Stimulated activated CD4-positive, alpha-beta T cell treated with anti-CD3 and anti-CD28 coated beads, Interleukin-15, amount 100 ng/mL, for 24 hours (primary cell): ENCODE measurements at regions not wholly inside any gene's neighbourhood (a gene's known extent, or its start where the extent isn't known, plus 50 kb on each side); places are given as distances from the start of the nearest gene placed in this dataset.
"Not testable (repeated sequence)": the region's sequence is repeated elsewhere in the genome, so short reads cannot be mapped to it uniquely, and the experiment has no call there.

ENCODE experiments used
- DNase-seq: peaks from one replicate; pipeline ENCODE4 v3.0.0-alpha.2; 2020

DNA sequence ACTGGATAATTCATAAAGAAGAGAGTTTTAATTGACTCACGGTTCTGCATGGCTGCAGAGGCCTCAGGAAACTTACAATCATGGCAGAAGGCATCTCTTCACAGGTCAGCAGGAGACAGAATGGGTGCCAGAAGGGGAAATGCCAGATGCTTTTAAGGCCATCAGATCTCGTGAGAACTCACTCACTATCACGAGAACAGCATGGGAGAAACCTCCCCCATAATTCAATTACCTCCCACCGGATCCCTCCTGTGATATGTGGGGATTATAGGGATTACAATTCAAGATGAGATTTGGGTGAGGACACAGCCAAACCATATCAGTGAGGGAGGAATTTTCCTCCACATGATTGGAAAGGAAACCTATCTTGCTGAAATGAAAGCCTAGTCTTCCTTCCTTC, 108.1 kb upstream of the TMEM132E start:
- DNase-seq: not testable (repeated sequence)

DNA sequence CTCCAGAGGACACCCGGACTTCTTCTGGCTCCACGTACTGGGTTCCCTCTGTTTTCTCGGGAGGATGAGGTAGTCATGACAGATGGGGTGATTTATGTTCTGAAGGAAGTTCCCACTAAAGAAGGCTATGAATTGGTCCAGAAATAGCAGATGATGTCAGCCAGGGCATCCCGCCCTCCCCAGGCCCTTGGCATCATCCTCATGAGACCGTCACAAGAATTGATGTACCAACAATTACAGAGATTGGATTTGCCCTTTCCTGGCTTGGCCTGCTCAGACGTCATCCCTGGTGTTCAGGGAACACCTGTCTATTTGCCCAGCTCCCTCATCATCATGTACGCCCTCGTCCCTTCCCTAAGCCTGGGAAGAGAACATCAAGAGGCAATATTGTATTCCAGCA, 102.8 kb upstream of the CCL1 start:
- DNase-seq: no peak

DNA sequence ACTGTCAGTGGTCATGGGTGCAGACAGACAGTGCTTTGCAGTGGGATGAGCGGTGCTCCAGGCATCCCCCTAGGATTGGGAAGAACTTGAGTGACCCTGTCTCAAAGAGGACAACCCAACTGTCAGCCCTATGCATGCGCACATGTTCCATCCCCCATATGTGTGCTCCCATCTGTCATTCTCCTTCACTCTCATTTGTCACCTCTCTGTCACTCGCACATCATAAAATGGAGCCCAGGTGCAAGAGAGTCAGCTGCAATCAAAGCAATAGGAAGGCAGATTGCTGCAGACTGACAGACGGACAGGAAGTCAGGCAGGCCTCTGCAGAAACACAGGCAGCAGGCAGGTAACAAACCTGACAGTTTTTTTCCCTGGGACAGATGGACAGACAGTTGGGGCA, 101.8 kb upstream of the CCL1 start:
- no peak for DNase-seq

DNA sequence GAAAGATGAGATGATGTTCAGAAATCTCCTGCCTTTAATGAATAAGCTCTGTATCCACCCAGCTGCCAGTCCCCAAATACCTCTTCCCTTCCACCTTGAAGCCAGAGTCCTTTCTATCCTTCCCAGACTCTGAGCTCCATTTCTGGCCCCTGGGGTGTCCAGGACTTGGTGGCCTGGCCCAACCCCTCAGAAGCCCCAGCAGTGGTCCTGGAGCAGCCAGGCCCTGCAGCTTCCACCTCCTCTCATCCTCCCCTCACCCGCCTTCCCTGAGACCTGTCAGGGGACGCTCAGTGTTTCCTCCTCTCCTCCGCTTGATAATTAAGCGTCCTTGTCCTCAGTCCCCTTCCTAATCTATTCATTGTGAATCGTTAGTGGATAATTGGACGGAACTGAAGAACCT, 95.2 kb upstream of the CCL1 start:
- no peak for DNase-seq

DNA sequence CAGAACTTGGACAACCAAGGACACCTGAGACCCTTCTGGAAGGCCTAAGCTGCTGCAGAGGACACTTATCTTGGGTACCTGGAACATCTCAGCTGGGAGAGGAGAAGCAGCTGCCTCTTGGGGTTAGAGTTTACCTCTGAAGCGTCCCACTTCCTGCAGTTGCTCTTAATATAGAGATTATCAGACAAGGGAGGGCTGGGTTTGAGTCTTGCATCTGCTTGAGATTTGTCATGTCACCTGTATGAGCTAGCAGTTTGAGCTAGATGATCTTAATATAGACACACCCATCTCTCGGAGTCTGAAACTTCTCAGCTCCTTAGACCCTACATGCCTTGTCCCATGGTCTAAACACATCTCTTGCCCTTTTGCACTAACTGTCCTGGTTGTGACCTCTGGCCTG, 93.1 kb upstream of the CCL1 start:
- no peak for DNase-seq

DNA sequence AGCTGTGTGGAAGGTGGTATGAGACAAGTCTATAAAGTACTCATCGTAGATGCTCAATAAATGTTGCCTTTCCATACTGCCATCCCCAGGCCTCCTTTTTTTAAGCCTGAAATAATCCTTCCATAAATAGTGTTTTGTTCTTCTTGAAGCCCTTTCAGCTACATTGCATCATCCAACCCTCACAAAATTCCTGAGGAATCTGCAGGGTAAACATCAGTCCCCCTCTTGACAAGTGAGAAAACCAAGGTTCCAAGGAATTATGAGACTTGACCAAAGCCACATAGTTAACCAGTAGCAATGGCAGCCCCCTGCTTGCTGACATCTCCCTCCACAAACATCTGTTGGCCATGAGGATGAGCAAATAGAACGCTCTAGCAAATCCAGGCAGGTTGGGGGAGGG, 89.7 kb upstream of the CCL1 start:
- no peak for DNase-seq

DNA sequence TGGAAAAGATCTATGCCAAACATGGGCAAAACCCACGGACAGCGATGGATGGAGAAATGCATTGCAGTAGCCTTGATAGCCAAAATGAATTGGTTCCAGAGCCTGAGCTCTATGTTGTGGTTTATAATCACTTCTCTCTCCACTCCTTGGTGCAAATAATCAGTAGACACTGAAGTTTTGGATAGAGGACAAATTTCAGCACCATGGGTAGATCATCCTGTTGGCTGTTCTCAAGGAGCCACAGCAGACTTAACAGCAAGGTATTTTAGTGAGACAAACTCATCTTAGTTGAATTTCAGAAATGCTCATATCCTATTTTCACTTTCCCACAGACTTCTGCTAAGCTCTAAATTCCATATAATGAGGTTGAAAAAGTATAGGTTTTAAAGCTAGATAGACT, 88.3 kb upstream of the CCL1 start:
- DNase-seq: no peak

DNA sequence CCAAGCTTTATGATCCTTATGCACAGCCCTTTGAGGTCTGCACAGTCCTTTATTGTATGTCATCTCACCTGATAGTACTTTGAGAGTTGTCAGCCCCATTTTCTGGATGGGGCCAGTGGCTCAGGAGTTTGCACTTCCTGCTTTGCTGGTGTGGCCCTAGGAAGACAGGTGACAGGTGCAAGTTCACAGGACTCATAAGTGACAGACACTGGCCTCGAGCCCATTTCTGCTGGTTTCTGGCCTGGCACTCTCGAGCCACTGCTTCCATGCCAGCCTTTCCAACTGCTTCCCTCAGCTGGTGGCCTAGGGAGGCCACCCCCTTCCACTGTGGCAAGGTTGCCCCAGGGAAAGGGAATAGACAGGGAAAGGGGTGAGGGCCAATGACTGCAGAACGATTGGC, 84.4 kb upstream of the CCL1 start:
- no peak for DNase-seq

DNA sequence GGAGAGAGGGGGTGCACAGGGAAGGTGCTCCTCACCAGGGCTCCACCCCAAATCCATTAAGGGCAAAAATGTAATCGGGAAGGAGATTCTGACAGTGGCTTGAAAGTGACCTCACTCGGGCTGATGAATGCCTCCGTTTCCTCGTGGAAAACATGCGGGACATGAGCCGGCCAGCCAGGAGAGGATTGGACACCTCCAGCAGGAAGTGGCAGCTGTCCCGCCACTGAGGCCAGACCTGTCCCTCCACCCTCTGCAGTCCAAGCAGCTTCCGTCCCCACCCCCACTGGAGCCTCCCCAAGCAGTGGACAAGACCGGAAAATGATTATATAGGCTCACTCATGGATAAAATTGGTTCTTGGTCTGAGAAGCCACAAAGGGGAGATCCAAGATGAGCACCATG, 82.1 kb upstream of the CCL1 start:
- DNase-seq: no peak

DNA sequence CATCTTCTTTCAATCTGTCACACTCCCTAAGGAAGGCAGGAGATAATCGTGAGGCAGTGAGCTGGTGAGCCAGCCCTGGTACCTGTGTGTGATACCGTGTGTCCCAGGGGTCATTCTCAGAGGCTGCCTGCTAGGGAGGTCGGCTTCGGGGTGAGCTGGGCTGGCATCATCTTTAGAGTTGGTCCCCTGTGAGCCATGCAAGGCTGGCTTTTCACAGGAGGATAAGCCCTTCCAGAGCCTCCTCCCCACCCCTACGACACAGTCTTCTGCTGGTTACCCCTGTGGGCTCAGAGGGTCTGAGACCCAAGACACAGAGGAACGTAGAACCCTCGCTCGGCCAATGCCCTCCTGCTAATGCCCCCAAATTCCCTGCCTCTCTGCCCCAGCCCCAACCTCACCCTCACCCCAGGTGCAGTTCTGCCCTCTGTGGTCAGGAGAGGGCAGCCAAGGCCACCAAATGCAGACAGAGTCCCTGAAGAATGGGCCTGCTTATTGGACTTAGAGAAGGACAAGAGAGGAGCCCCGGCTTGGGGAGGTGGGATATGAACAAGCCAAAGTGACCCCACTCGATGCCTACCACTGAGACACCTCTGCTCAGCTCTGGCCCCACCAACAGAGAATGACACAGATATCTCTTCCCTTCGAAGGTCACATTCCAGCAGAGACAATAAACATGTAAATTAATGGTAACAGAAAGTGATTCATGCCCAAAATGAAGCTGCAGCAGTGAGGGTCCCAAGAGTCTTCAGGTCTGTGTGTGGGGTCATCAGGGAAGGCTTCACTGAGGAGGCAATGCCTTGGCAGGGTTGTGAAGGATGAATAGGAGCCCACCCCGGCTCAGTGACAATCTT, 80.8 kb upstream of the CCL1 start:
- DNase-seq: peak; percentile 14

DNA sequence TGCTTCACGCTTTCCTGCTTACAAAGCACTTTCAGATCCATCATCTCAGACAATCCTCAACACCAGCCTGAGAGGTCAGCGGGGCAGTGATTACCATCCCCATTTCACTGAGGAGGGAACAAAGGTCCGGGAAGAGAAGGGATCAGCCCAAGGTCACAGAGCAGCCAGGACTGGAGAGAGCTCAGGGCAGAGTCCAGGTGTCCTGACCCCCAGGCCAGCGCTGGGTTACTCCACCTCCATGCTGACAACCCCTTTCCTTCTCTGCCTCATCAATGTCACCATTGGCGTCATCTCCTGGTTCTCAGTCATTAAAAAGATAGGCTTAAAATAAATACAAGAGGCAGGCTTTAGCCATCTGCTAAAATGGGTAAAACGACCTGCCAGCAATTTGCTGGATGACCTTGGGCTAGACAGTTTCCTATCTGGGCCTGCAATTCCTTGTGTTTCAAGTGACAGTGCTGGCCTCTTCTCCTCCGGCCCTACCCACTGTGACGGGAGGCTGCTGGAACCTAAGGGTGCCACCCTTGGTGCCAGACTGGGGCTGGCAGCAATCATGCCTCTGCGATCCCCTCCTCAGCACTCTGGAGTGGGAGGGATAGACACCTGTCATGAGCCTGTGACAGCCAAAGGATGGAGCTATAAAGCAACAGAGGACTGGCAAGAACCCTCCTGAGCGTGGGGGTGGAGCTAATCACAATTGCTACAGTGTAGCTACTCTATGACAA, 79.5 kb upstream of the CCL1 start:
- no peak for DNase-seq

DNA sequence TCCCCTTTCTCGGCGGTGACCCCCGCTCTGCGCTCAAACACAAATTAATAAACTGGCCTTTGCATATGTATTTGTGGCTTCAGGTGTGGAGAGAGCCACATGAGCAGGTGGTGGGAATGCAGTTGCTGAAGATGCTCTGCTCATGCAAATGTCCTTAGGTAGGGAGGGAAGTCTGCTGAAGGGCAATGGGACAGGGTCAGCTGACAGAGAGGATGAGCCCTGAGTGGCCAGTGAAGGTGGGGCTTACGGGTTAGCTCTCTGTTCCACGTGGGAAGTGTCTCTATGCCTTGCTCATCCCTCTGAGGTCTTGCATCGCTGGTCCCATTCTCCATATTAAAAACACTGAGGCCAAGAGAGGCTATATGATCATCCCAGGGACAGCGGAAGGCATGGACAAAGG, 74.2 kb upstream of the CCL1 start:
- no peak for DNase-seq

DNA sequence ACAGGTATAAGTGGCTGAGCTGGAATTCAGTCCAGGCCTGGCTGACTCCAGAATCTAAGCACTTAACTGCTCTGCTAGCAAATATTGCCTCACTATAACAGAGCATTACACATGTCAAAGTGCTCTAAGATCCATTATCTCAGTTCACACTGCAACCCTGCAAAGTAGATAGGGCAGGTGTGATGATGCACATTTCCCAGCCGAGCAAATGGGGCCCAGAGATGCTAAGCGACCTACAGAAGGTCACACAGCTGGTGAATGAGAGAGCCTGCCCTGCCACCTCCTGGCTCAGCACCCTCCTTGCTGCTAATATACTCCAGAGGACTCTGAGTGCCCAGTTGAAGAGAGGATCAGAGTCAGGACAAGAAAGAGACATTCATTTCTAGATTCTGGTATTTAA, 73.6 kb upstream of the CCL1 start:
- DNase-seq: no peak

DNA sequence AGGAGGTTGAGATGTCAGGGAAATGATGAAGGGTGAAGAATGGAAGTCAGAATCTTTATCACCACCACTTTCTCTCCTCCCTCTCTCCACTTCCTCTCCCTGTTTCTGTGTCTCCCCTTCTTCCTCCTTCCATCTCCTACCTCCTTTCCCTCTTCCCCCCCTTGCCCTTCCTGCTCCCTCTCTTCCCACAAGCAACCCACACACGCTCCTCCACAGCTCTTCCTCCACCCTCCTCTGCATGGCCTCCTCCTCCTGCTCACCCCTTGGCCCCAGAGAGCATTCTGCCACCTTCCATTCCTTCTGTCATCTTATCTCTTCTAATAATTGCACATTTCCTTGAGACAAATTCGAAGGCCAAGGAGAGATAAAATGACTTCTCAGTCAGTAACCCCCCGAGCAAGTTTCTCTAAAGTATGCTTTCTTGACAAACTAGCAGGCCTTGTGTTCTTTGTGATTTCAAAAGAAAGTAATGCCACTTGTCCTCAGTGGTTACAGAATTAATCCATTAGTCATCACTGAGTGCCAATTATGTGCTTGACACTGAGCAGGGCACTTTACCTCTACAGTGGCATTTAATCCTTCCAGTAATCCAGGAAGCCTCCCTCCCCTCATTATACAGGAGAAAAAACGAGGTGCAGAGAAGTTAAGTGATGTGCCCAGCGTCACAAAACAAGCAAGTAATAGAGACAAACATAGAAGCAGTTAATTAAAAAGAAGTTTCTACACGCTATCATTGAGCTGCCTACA, 72.3 kb upstream of the CCL1 start:
- DNase-seq: no peak

DNA sequence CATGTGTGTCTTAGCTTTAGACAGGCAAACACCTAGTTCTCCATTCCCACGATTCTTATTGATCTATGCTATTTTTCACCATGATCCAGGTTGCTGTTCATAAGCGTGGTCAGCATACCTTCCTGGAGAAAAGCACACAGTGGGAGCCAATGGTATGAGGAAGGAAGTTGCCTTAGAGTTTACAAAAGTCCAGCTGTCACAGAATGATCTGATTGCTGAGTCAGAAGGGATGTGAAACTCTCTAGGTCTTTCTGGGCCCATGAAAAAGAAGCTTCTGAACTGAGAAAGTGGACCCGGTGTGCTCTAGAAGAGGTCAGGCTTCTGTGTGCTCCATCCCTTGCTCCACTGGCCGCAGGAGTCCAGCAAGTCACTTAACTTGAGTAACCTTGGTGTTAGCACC, 71.0 kb upstream of the CCL1 start:
- DNase-seq: no peak

DNA sequence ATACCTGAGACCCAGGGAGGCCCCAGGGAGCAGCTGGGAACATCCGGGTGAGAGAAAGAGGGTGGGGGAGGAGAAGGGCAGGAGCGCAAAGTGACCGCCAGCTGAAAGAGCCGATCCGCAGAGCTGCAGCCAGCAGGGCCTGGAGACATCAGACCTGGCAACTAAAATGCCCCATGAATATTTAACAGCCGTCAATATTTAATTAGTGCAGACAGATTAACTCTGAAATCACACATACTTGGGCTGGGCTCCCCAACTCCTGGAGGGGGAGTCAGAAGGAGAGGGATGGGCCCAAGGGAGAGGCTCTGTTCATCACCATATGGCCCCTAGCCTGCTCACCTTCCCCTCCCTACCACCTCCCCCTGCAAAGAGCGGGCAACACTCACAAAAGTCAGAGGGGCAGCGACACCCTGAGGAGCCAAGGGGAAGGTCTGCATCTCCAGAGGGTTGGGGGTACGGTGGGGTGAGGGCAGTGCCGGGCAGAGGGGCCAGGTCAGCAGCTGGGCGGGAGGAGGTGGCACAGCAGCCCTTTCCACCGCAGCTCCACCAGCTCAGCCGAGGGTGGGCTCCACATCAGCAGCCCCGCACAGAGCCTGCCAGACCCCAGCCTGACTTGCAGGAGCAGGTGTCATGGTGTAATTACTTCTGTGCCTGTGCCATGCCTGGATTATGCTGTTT, 61.9 kb upstream of the CCL1 start:
- no peak for DNase-seq

DNA sequence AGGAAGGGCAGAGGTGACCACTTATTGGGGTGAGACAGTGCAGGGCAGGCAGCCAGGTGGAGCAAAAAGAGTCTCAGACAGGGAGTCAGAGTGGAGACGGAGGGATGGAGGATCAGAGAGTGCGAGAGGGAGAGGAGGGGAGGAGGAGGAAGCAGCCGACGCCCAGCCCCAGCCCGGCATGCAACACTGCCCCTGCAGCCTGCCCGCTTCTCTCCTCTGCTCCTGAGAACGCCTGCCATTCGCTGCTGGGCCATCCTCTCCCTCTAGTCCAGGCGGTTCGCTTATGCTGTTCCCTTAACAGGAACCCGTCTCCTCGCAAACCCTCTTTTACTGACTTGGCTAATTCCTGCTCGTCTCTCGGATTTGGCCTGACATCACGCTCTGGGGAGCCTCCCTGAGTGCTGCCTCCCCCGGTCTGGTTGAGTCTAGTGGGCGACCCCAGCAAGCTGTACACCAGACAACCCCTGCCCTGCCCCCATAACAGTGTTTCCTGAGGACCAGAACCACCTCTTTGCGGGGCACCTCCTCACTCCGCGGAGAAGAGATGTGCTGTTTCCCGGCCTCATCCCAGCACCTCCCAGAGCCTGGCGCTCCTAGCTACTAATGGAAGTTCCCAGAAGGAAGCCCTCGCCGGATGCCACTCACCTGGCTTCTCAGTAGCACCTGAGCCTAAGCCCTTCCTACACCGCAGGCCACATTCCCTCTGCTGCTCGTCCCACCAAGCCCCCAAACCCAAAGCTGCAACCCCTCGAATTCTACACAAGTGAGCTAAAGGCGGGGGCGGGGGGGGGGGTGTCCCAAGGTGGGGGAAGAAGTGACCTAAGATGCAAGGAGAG, 61.2 kb upstream of the CCL1 start:
- no peak for DNase-seq

DNA sequence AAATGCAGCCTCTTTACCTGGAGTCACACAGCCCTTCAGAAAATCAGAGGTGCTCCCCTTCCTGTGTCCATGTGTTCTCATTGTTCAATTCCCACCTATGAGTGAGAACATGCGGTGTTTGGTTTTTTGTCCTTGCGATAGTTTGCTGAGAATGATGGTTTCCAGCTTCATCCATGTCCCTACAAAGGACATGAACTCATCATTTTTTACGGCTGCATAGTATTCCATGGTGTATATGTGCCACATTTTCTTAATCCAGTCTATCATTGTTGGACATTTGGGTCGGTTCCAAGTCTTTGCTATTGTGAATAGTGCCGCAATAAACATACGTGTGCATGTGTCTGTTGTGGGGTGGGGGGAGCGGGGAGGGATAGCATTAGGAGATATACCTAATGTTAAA, 60.3 kb upstream of the CCL1 start:
- DNase-seq: not testable (repeated sequence)

DNA sequence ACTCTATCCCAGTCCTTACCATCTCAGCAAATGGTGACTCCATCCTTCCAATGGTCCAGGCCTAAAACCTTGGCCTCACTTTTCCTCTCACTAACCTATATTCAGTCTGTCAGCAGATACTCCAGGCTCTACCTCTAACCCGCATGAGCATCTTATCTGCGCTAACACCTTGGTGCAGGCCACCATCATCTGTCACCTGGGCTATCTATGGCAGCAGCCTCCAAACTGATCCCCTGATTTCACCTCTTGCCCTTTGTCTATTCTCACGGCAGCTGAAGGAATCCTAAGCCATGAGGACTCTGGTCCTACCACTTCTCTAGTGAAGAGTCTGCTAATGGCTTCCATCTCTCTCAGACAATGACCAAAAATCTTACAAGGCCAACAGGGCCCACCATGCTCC, 57.9 kb upstream of the CCL1 start:
- DNase-seq: no peak

DNA sequence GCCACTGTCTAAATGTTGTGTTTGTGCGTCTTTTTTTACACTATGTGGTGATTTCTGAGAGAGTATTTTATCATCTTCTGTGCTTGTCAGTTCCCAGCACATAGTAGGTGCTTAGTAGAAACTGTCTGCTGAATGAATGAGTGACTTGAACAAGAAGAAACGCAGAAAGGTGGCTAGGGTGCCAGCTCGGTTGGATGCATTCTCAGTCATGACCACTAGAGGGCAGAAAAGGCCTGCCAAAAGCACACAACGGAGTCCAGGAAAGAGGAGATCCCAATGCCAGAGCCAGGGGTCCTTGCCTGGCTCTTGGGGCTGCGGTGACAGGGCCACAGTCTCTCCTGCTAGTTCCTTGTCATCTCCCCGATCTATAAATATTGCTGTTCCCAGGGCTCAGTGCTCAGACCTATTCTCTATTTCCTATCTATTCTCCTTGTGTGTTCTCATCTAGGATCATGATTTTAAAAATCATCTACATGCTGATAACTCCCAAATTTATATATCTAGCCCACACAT, 57.3 kb upstream of the CCL1 start:
- DNase-seq: peak; percentile 70

DNA sequence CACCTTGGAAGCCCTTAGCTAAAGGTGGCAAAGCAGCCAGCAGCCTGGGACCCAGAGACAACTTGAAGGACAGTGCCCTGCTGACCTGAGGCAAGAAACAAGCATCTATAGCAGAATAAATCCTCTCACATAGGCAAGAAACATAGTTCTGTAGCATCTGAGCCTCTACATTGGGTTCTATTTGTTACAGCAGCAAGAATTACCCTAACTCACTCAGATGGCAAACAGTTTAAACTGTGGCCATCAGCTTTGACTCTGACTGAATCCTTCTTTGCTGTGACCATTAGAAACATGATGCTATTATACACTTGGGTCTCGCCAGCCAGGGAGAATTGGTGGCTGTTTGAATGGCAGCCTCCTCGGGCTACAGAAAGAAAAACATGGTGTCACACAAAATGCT, 53.1 kb upstream of the CCL1 start:
- DNase-seq: no peak

DNA sequence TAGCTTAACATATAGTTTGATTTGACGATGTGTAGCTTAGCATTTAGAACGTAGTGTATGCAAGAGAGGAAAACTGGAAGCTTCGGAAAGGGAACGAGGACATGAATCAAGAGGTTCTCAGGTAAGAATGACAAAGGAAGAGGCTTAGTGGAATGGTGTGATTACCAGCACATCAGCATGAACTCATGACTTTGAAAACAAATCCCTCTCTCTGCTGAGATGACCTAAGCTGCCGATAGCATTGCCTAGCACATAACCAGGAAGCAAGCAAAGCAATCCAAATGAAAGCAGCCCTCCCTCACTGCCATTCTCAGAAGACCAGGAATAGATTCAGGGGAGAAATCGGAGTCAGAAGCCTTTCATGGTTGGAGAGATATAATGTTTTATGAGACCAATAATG, 51.3 kb upstream of the CCL1 start:
- DNase-seq: no peak
